ENCODE measurements at regions not wholly inside any gene's neighbourhood (a gene's known extent, or its start where the extent isn't known, plus 50 kb on each side); places are given as distances from the start of the nearest gene placed in this dataset.

- DNase-seq (ENCODE audit: missing footprints) (no peak), ATAC-seq (no peak)
- intact Hi-C loops (cut with DNase I), result no loop called here
These were observed 1284.0 kb downstream of the FAM181B start for GRCh38 chr11:81449588-81450156.

- ATAC-seq (no peak), DNase-seq (ENCODE audit: missing footprints) (no peak)
These were observed 1289.4 kb downstream of the FAM181B start for GRCh38 chr11:81444297-81444696.

DNA sequence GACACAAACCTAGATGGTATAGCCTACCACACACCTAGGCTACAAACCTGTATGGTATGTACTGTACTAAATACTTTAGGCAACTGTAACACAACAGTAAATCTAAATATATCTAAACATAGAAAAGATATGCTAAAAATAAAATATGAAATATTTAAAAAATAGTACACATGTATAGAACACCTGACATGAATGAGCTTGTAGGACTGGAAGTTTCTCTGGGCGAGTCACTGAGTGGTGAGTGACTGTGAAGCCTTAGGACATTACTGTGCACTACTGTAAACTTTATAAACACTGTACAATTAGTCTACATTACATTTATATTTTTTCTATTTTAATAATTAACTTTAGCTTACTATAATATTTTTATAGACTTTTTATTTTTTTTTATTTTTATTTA, 1301.3 kb downstream of the FAM181B start:
- no peak for ATAC-seq

More at GRCh38 chr11:81444297-81444696, 1289.4 kb downstream of the FAM181B start:
- intact Hi-C loops (cut with DNase I), result no loop called here

GRCh38 chr11:81424822-81425221, 1308.8 kb downstream of the FAM181B start:
- intact Hi-C loops (cut with DNase I), result no loop called here
- no peak for ATAC-seq
- DNase-seq (ENCODE audit: missing footprints), result no peak

More for the DNA sequence above, 1301.3 kb downstream of the FAM181B start:
- intact Hi-C loops (cut with DNase I), result no loop called here
- DNase-seq (ENCODE audit: missing footprints), result no peak

- no peak for ATAC-seq
- DNase-seq (ENCODE audit: missing footprints), result no peak
These were observed 1311.3 kb downstream of the FAM181B start for GRCh38 chr11:81422402-81422801.

GRCh38 chr11:81421251-81421860, 1312.3 kb downstream of the FAM181B start:
- DNase-seq (ENCODE audit: missing footprints) (no peak), ATAC-seq (no peak)
- intact Hi-C loops (cut with DNase I), result no loop called here

More at GRCh38 chr11:81422402-81422801, 1311.3 kb downstream of the FAM181B start:
- intact Hi-C loops (cut with DNase I), result no loop called here

DNA sequence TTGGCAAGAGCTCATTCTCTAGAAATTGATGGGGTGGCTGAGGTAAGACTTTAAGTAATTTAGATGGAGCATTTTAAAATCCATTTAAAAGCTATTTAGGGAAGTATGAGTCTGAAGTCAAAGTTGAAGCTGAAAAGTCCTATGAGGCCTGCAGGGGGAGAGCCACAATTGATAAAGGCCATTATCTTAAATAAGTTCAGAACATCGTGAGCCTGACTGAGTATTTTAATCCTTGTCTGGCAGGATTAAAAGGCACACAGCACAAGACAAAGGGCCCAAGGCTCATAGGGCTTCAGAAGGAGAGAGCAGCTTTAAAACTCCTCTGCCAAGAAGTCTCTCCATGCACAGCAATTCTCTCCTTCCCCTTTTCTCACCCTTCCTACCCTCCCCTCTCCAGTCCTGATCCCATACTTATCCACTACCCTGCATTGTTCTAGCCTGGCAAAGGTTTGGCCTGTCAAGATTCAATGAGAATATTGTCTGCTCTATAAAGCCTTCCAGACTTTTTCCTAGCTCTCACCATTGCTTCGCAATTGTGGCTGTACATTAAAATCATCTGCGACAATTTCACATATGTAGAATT, 1312.9 kb downstream of the FAM181B start:
- intact Hi-C loops (cut with DNase I), result no loop called here
- DNase-seq (ENCODE audit: missing footprints), result no peak
- ATAC-seq, result peak; percentile 37

- ATAC-seq, result no peak
- no peak for DNase-seq (ENCODE audit: missing footprints)
- intact Hi-C loops (cut with DNase I), result no loop called here
These were observed 1336.3 kb downstream of the FAM181B start for GRCh38 chr11:81397316-81397715.

DNA sequence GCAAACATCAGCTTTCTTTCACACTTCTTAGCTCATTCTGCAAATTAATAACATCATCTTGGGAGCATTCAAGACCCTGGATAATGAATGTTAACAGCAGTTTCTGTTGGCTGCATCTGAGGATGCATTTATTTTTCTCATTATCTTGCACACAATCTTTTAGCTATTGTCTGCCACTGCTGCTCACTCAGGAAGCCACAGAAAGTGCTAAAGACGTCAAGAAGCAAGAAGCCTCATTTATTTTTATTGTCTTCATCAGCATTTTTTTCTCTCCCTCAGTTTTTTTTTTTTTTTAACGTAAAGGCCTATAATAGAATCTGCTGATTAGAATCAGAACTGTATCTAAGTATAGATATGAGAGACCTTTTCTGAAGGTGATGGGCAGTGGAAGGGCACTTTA, 1339.4 kb downstream of the FAM181B start:
- intact Hi-C loops (cut with DNase I), result no loop called here
- ATAC-seq, result no peak
- no peak for DNase-seq (ENCODE audit: missing footprints)

GRCh38 chr11:81388326-81388725, 1345.3 kb downstream of the FAM181B start:
- DNase-seq (ENCODE audit: missing footprints), result no peak
- intact Hi-C loops (cut with DNase I), result no loop called here
- no peak for ATAC-seq

GRCh38 chr11:81380395-81380794, 1353.3 kb downstream of the FAM181B start:
- intact Hi-C loops (cut with DNase I), result no loop called here
- DNase-seq (ENCODE audit: missing footprints) (no peak), ATAC-seq (no peak)

GRCh38 chr11:81377418-81377817, 1356.2 kb downstream of the FAM181B start:
- DNase-seq (ENCODE audit: missing footprints), result no peak
- no peak for ATAC-seq
- intact Hi-C loops (cut with DNase I), result no loop called here

GRCh38 chr11:81373986-81374385, 1359.7 kb downstream of the FAM181B start:
- DNase-seq (ENCODE audit: missing footprints) (no peak), ATAC-seq (no peak)
- intact Hi-C loops (cut with DNase I), result no loop called here

DNA sequence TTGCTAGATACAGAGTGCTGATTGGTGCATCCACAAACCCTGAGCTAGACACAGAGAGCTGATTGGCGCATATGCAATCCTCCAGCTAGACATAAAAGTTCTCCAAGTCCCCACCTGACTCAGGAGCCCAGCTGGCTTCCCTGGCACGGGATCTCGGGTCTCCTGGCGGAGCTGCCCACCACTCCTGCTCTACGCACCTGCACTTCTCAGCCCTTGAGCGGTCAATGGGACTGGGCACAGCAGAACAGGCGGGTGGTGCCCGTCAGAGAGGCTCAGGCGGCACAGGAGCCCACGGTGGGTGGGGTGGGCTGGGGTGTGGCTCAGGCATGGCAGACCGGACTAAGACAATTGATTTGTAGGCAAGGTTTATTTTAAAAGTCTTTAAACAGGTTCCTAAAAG, 1365.5 kb downstream of the FAM181B start:
- DNase-seq (ENCODE audit: missing footprints) (no peak), ATAC-seq (no peak)
- intact Hi-C loops (cut with DNase I), result no loop called here

- ATAC-seq, result no peak
- intact Hi-C loops (cut with DNase I), result no loop called here
- DNase-seq (ENCODE audit: missing footprints), result no peak
These were observed 1368.2 kb downstream of the FAM181B start for GRCh38 chr11:81365496-81365895.

DNA sequence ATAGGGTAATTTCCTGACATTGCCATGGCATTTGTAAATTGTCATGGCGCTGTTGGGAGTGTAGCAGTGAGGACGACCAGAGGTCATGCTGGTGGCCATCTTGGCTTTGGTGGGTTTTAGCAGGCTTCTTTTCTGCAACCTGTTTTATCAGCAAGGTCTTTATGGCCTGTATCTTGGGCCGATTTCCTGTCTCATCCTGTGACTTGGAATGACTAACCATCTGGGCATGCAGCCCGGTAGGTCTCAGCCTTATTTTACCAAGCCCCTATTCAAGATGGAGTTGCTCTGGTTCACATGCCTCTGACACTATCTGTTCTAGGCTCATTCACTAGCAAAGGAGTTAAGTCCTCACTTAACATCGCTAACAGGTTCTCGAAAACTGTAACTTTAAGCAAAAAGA, 1374.2 kb downstream of the FAM181B start:
- intact Hi-C loops (cut with DNase I), result no loop called here
- DNase-seq (ENCODE audit: missing footprints) (no peak), ATAC-seq (no peak)

- DNase-seq (ENCODE audit: missing footprints) (no peak), ATAC-seq (no peak)
- intact Hi-C loops (cut with DNase I), result no loop called here
These were observed 1388.1 kb downstream of the FAM181B start for GRCh38 chr11:81345609-81346008.

GRCh38 chr11:81342966-81343365, 1390.7 kb downstream of the FAM181B start:
- DNase-seq (ENCODE audit: missing footprints) (no peak), ATAC-seq (no peak)
- intact Hi-C loops (cut with DNase I), result no loop called here

- no peak for DNase-seq (ENCODE audit: missing footprints)
- intact Hi-C loops (cut with DNase I), result no loop called here
- ATAC-seq, result no peak
These were observed 1393.4 kb downstream of the FAM181B start for GRCh38 chr11:81340225-81340624.

GRCh38 chr11:81339521-81339920, 1394.1 kb downstream of the FAM181B start:
- ATAC-seq (no peak), DNase-seq (ENCODE audit: missing footprints) (no peak)
- intact Hi-C loops (cut with DNase I), result no loop called here

- no peak for ATAC-seq
- DNase-seq (ENCODE audit: missing footprints), result no peak
- intact Hi-C loops (cut with DNase I), result no loop called here
These were observed 1395.9 kb downstream of the FAM181B start for GRCh38 chr11:81337756-81338155.
